SK-N-SH treated with all-trans-retinoic acid at 6 μM for 48 hours (cell line): ENCODE measurements at regions not wholly inside any gene's neighbourhood (a gene's known extent, or its start where the extent isn't known, plus 50 kb on each side); places are given as distances from the start of the nearest gene placed in this dataset.

ENCODE experiments used
- ATAC-seq: fragments of 200-7000 bp; cut with Tn5 transposase; 3 replicates; pipeline ENCODE4 v1.9.1; 2020; ENCODE audit warnings: mild to moderate bottlenecking, moderate library complexity
- ARNTL ChIP-seq: fragments of 450-650 bp; formaldehyde crosslinking; IDR thresholded peaks from 2 replicates; pipeline ENCODE4 v1.5.0; 2020; ENCODE audit warnings: low read depth, mild to moderate bottlenecking, moderate library complexity, borderline replicate concordance
- BACH2 ChIP-seq: fragments of 250-450 bp; sonication (Bioruptor Pico); IDR thresholded peaks from 2 replicates; pipeline ENCODE4 v1.9.0; 2021; ENCODE audit warnings: mild to moderate bottlenecking, borderline replicate concordance
- CREB5 ChIP-seq: fragments of 250-450 bp; sonication (Bioruptor Pico); IDR thresholded peaks from 2 replicates; pipeline ENCODE4 v1.5.1; 2020; ENCODE audit warnings: low read depth, mild to moderate bottlenecking, moderate library complexity
- CSDC2 ChIP-seq: fragments of 250-450 bp; sonication (Bioruptor Pico); IDR thresholded peaks from 2 replicates; pipeline ENCODE4 v1.5.0; 2020; ENCODE audit warnings: mild to moderate bottlenecking, moderate library complexity
- CSRNP3 ChIP-seq: fragments of 250-450 bp; sonication (Bioruptor Pico); IDR thresholded peaks from 2 replicates; pipeline ENCODE4 v1.5.1; 2021; ENCODE audit warnings: mild to moderate bottlenecking, moderate library complexity
- ESRRG ChIP-seq: fragments of 250-450 bp; sonication (Bioruptor Pico); IDR thresholded peaks from 2 replicates; pipeline ENCODE4 v1.6.1; 2021; ENCODE audit warnings: mild to moderate bottlenecking
- GLIS3 ChIP-seq: fragments of 250-450 bp; sonication (Bioruptor Pico); IDR thresholded peaks from 2 replicates; pipeline ENCODE4 v1.5.0; 2020; ENCODE audit warnings: mild to moderate bottlenecking, moderate library complexity
- ISL1 ChIP-seq: fragments of 250-450 bp; sonication (Bioruptor Pico); IDR thresholded peaks from 2 replicates; pipeline ENCODE4 v2.1.2; 2022; ENCODE audit warnings: mild to moderate bottlenecking, moderate library complexity
- OSR1 ChIP-seq: fragments of 250-450 bp; sonication (Bioruptor Pico); IDR thresholded peaks from 2 replicates; pipeline ENCODE4 v1.8.0; 2022; ENCODE audit warnings: moderate library complexity, mild to moderate bottlenecking, inconsistent platforms
- PATZ1 ChIP-seq: fragments of 250-450 bp; sonication (Bioruptor Pico); IDR thresholded peaks from 2 replicates; pipeline ENCODE4 v1.8.0; 2020; ENCODE audit warnings: mild to moderate bottlenecking, moderate library complexity, borderline replicate concordance
- POU6F1 ChIP-seq: fragments of 250-450 bp; sonication (Bioruptor Pico); IDR thresholded peaks from 2 replicates; pipeline ENCODE4 v1.8.0; 2021; ENCODE audit warnings: low read depth, mild to moderate bottlenecking, moderate library complexity, borderline replicate concordance
- PPARA ChIP-seq: fragments of 250-450 bp; sonication (Bioruptor Pico); IDR thresholded peaks from 2 replicates; pipeline ENCODE4 v1.5.0; 2020; ENCODE audit warnings: mild to moderate bottlenecking, borderline replicate concordance
- RARB ChIP-seq: fragments of 250-450 bp; sonication (Bioruptor Pico); IDR thresholded peaks from 2 replicates; pipeline ENCODE4 v1.8.0; 2021; ENCODE audit warnings: mild to moderate bottlenecking, moderate library complexity
- TCF4 ChIP-seq: fragments of 250-450 bp; sonication (Bioruptor Pico); IDR thresholded peaks from 2 replicates; pipeline ENCODE4 v1.8.0; 2021; ENCODE audit warnings: mild to moderate bottlenecking, moderate library complexity, borderline replicate concordance
- TSHZ2 ChIP-seq: fragments of 250-450 bp; sonication (Bioruptor Pico); IDR thresholded peaks from 2 replicates; pipeline ENCODE4 v1.5.0; 2020; ENCODE audit warnings: mild to moderate bottlenecking, moderate library complexity
- ZC3H10 ChIP-seq: fragments of 250-450 bp; sonication (Bioruptor Pico); IDR thresholded peaks from 2 replicates; pipeline ENCODE4 v1.5.1; 2021; ENCODE audit warnings: mild to moderate bottlenecking, moderate library complexity
- ZFP3 ChIP-seq: fragments of 250-450 bp; sonication (Bioruptor Pico); IDR thresholded peaks from 2 replicates; pipeline ENCODE4 v1.5.0; 2020; ENCODE audit warnings: mild to moderate bottlenecking, moderate library complexity
- ZFP30 ChIP-seq: fragments of 450-650 bp; formaldehyde crosslinking; IDR thresholded peaks from 2 replicates; pipeline ENCODE4 v1.5.0; 2022; ENCODE audit warnings: mild to moderate bottlenecking, moderate library complexity
- ZNF565 ChIP-seq: fragments of 450-650 bp; formaldehyde crosslinking; conservative IDR thresholded peaks from 2 replicates; pipeline ENCODE4 v1.5.0; 2020; ENCODE audit warnings: low read depth, mild to moderate bottlenecking, moderate library complexity
- ZNF70 ChIP-seq: fragments of 450-650 bp; formaldehyde crosslinking; IDR thresholded peaks from 2 replicates; pipeline ENCODE4 v1.5.0; 2020; ENCODE audit warnings: mild to moderate bottlenecking, moderate library complexity
- ZNF8 ChIP-seq: fragments of 450-650 bp; formaldehyde crosslinking; IDR thresholded peaks from 2 replicates; pipeline ENCODE4 v1.5.0; 2020; ENCODE audit warnings: mild to moderate bottlenecking, moderate library complexity

GRCh38 chr3:115563984-115564383 lies 59.3 kb upstream of the GAP43 start:
- no peak for ATAC-seq
- TF ChIP-seq PATZ1 (CRISPR knock-in tag) (no peak), ARNTL (CRISPR knock-in tag) (no peak), CSRNP3 (CRISPR knock-in tag) (no peak), TSHZ2 (CRISPR knock-in tag) (no peak), ZNF70 (CRISPR knock-in tag) (no peak), BACH2 (no peak), ZNF565 (CRISPR knock-in tag) (no peak), OSR1 (no peak), ZC3H10 (CRISPR knock-in tag) (no peak), PPARA (CRISPR knock-in tag) (no peak), TCF4 (CRISPR knock-in tag) (no peak), ISL1 (CRISPR knock-in tag) (no peak), CREB5 (CRISPR knock-in tag) (no peak), RARB (CRISPR knock-in tag) (no peak)

- no peak for TF ChIP-seq ZNF8 (CRISPR knock-in tag)
- no peak for TF ChIP-seq TSHZ2 (CRISPR knock-in tag)
- no peak for TF ChIP-seq CSRNP3 (CRISPR knock-in tag)
- TF ChIP-seq ZC3H10 (CRISPR knock-in tag): no peak
- TF ChIP-seq ZFP30: no peak
- no peak for TF ChIP-seq CREB5 (CRISPR knock-in tag)
- TF ChIP-seq ZFP3 (CRISPR knock-in tag): no peak
- TF ChIP-seq CSDC2 (CRISPR knock-in tag): no peak
- TF ChIP-seq ISL1 (CRISPR knock-in tag): no peak
- TF ChIP-seq ESRRG (CRISPR knock-in tag): no peak
- no peak for TF ChIP-seq OSR1
- TF ChIP-seq TCF4 (CRISPR knock-in tag): no peak
- no peak for TF ChIP-seq POU6F1 (CRISPR knock-in tag)
- no peak for TF ChIP-seq GLIS3
- TF ChIP-seq BACH2: no peak
- TF ChIP-seq ZNF565 (CRISPR knock-in tag): no peak
- TF ChIP-seq ARNTL (CRISPR knock-in tag): no peak
- no peak for TF ChIP-seq RARB (CRISPR knock-in tag)
- no peak for TF ChIP-seq PATZ1 (CRISPR knock-in tag)
- ATAC-seq: no peak
These were observed 51.9 kb upstream of the GAP43 start for GRCh38 chr3:115571413-115571812.
